GM23338 (cell line): ENCODE measurements at regions not wholly inside any gene's neighbourhood (a gene's known extent, or its start where the extent isn't known, plus 50 kb on each side); places are given as distances from the start of the nearest gene placed in this dataset.

Experiments used
- ATAC-seq: fragments of 200-7000 bp; cut with Tn5 transposase; 3 replicates; pipeline ENCODE4 v1.9.1; 2020
- DNase-seq: peaks from one replicate; pipeline ENCODE4 v3.0.0-alpha.2; 2015; ENCODE audit warnings: low spot score
- H2AFZ ChIP-seq: fragments of 200-600 bp; sonication (generic); 2 replicates; pipeline ENCODE4 v1.8.0; 2016; ENCODE audit warnings: antibody characterized with exemption, mild to moderate bottlenecking, moderate library complexity
- H3F3A ChIP-seq: fragments of 200-600 bp; sonication (generic); replicated peaks from 2 replicates; pipeline ENCODE4 v1.8.0; 2017; ENCODE audit warnings: antibody characterized with exemption, mixed run types, low read depth
- H3K27ac ChIP-seq: fragments of 200-600 bp; sonication (generic); 2 replicates; pipeline ENCODE4 v1.6.1; 2016; ENCODE audit warnings: low read depth
- H3K27me3 ChIP-seq: fragments of 200-600 bp; sonication (generic); 2 replicates; pipeline ENCODE4 v1.8.0; 2016; ENCODE audit warnings: mild to moderate bottlenecking, mixed run types, moderate library complexity; ENCODE audit not compliant: insufficient read depth
- H3K36me3 ChIP-seq: fragments of 200-600 bp; sonication (generic); 2 replicates; pipeline ENCODE4 v1.8.0; 2016; ENCODE audit warnings: mild to moderate bottlenecking; ENCODE audit not compliant: insufficient read depth
- H3K4me1 ChIP-seq: fragments of 200-600 bp; sonication (generic); 2 replicates; pipeline ENCODE4 v1.8.0; 2016; ENCODE audit warnings: mild to moderate bottlenecking, moderate library complexity; ENCODE audit not compliant: insufficient read depth
- H3K4me2 ChIP-seq: fragments of 200-600 bp; sonication (generic); 2 replicates; pipeline ENCODE4 v1.7.1; 2017; ENCODE audit warnings: mixed run types
- H3K4me3 ChIP-seq: fragments of 200-600 bp; sonication (generic); 2 replicates; pipeline ENCODE4 v1.6.1; 2016; ENCODE audit warnings: mixed run types
- H3K79me2 ChIP-seq: fragments of 200-600 bp; sonication (generic); replicated peaks from 2 replicates; pipeline ENCODE4 v1.8.0; 2017; ENCODE audit warnings: mild to moderate bottlenecking; ENCODE audit not compliant: insufficient read depth
- H3K9me2 ChIP-seq: fragments of 200-600 bp; sonication (generic); 2 replicates; pipeline ENCODE4 v1.8.0; 2017; ENCODE audit not compliant: insufficient read depth
- H4K20me1 ChIP-seq: fragments of 200-600 bp; sonication (generic); replicated peaks from 2 replicates; pipeline ENCODE4 v1.8.0; 2017; ENCODE audit warnings: mild to moderate bottlenecking; ENCODE audit not compliant: insufficient read depth
- H3K27ac Mint-ChIP-seq: 2 replicates; pipeline ENCODE4 v1.8.0; 2020; ENCODE audit warnings: inconsistent platforms, mild to moderate bottlenecking, moderate library complexity, mixed read lengths
- H3K27me3 Mint-ChIP-seq: 3 replicates; pipeline ENCODE4 v1.8.0; 2022; ENCODE audit warnings: low read depth, mild to moderate bottlenecking, moderate library complexity, mixed read lengths, inconsistent platforms; ENCODE audit not compliant: insufficient read depth, poor library complexity
- H3K36me3 Mint-ChIP-seq: 3 replicates; pipeline ENCODE4 v1.8.0; 2021; ENCODE audit warnings: low read depth, mild to moderate bottlenecking, inconsistent platforms, moderate library complexity, mixed read lengths
- H3K4me1 Mint-ChIP-seq: 3 replicates; pipeline ENCODE4 v1.8.0; 2020; ENCODE audit warnings: mild to moderate bottlenecking, inconsistent platforms, mixed read lengths
- H3K4me3 Mint-ChIP-seq: 3 replicates; pipeline ENCODE4 v1.8.0; 2021; ENCODE audit warnings: moderate library complexity, mild to moderate bottlenecking, inconsistent platforms, mixed read lengths
- H3K9me3 Mint-ChIP-seq: 3 replicates; pipeline ENCODE4 v1.8.0; 2020; ENCODE audit warnings: moderate library complexity, mild to moderate bottlenecking, inconsistent platforms, mixed read lengths
- EZH2phosphoT487 ChIP-seq: fragments of 200-600 bp; sonication (generic); IDR thresholded peaks from one replicate; pipeline ENCODE4 v1.8.1; 2018; ENCODE audit warnings: antibody characterized with exemption; ENCODE audit not compliant: unreplicated experiment
- TF ChIP-seq, protein P1 (sequence below): IDR thresholded peaks from 2 replicates; pipeline ENCODE4 v1.6.1; 2016; ENCODE audit warnings: antibody characterized with exemption
- TF ChIP-seq, protein P2 (sequence below), 2 experiments: fragments of 200-600 bp in 1 of 2; sonication (generic) in 1 of 2; conservative IDR thresholded peaks; 2 replicates each; pipeline versions ENCODE4 v1.5.1 to v1.6.1; 2016 to 2017; ENCODE audit warnings: antibody characterized with exemption in 2 of 2, low read depth in 2 of 2, mild to moderate bottlenecking in 2 of 2, moderate library complexity in 1 of 2

GRCh38 chr3:36124118-36124796, 256.0 kb upstream of the STAC start:
- Histone ChIP-seq H3K79me2 (no peaks in the 10 kb centered on the region), H3K27ac (no peak overlapping the region), H4K20me1 (no peaks in the 10 kb centered on the region), H3K4me2 (no peak overlapping the region), H3K27me3 (no peaks in the 10 kb centered on the region), H3F3A (no peaks in the 10 kb centered on the region), H3K9me2 (no peaks in the 10 kb centered on the region), H3K36me3 (no peaks in the 10 kb centered on the region), H3K4me1 (peaks cover 18% of the 10 kb centered on the region), H2AFZ (peak overlapping the region; percentile 44; the same call in 1 of the 2 replicates), H3K4me3 (no peak overlapping the region)
- ATAC-seq (peak; percentile 99), DNase-seq (peak; percentile 87)
- H3K27ac Mint-ChIP-seq: no peak overlapping the region
- H3K4me3 Mint-ChIP-seq: no peak overlapping the region
- TF ChIP-seq, protein P1, sequence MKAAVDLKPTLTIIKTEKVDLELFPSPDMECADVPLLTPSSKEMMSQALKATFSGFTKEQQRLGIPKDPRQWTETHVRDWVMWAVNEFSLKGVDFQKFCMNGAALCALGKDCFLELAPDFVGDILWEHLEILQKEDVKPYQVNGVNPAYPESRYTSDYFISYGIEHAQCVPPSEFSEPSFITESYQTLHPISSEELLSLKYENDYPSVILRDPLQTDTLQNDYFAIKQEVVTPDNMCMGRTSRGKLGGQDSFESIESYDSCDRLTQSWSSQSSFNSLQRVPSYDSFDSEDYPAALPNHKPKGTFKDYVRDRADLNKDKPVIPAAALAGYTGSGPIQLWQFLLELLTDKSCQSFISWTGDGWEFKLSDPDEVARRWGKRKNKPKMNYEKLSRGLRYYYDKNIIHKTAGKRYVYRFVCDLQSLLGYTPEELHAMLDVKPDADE: no peak
- TF ChIP-seq, protein P2, sequence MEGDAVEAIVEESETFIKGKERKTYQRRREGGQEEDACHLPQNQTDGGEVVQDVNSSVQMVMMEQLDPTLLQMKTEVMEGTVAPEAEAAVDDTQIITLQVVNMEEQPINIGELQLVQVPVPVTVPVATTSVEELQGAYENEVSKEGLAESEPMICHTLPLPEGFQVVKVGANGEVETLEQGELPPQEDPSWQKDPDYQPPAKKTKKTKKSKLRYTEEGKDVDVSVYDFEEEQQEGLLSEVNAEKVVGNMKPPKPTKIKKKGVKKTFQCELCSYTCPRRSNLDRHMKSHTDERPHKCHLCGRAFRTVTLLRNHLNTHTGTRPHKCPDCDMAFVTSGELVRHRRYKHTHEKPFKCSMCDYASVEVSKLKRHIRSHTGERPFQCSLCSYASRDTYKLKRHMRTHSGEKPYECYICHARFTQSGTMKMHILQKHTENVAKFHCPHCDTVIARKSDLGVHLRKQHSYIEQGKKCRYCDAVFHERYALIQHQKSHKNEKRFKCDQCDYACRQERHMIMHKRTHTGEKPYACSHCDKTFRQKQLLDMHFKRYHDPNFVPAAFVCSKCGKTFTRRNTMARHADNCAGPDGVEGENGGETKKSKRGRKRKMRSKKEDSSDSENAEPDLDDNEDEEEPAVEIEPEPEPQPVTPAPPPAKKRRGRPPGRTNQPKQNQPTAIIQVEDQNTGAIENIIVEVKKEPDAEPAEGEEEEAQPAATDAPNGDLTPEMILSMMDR (conservative IDR thresholded peaks at IDR 0.05; ENCODE audit: low read depth in 2 of 2): peak; percentile 87 to 95
- no peaks in the 10 kb centered on the region for H3K36me3 Mint-ChIP-seq
- peaks cover 3% of the 10 kb centered on the region for H3K27me3 Mint-ChIP-seq
- H3K4me1 Mint-ChIP-seq: peaks cover 7% of the 10 kb centered on the region; the same call in 2 of the 3 replicates
- peaks cover 7% of the 10 kb centered on the region; the same call in 2 of the 3 replicates for H3K9me3 Mint-ChIP-seq

GRCh38 chr3:36132214-36132613, 248.1 kb upstream of the STAC start:
- H3K4me1 Mint-ChIP-seq: peaks cover 4% of the 10 kb centered on the region; the same call in 2 of the 3 replicates
- Histone ChIP-seq H3K27ac (no peak overlapping the region), H3K79me2 (no peaks in the 10 kb centered on the region), H3K4me1 (no peaks in the 10 kb centered on the region), H3K36me3 (no peaks in the 10 kb centered on the region; the same call in 1 of the 2 replicates), H3K4me3 (no peak overlapping the region), H3K4me2 (no peak overlapping the region), H2AFZ (no peak overlapping the region), H3K9me2 (peaks cover 20% of the 10 kb centered on the region), H4K20me1 (no peaks in the 10 kb centered on the region), H3K27me3 (no peaks in the 10 kb centered on the region), H3F3A (no peaks in the 10 kb centered on the region)
- TF ChIP-seq EZH2phosphoT487: no peak
- TF ChIP-seq, protein P2 (conservative IDR thresholded peaks at IDR 0.05; ENCODE audit: low read depth in 2 of 2): peak; percentile 39 to 54
- H3K9me3 Mint-ChIP-seq: peaks cover 21% of the 10 kb centered on the region
- no peaks in the 10 kb centered on the region for H3K36me3 Mint-ChIP-seq
- DNase-seq (peak; percentile 34), ATAC-seq (no peak)
- H3K27ac Mint-ChIP-seq: no peak overlapping the region
- H3K27me3 Mint-ChIP-seq: peaks cover 2% of the 10 kb centered on the region
- no peak overlapping the region for H3K4me3 Mint-ChIP-seq
